ENCODE measurements at regions not wholly inside any gene's neighbourhood (a gene's known extent, or its start where the extent isn't known, plus 50 kb on each side); places are given as distances from the start of the nearest gene placed in this dataset.

DNA sequence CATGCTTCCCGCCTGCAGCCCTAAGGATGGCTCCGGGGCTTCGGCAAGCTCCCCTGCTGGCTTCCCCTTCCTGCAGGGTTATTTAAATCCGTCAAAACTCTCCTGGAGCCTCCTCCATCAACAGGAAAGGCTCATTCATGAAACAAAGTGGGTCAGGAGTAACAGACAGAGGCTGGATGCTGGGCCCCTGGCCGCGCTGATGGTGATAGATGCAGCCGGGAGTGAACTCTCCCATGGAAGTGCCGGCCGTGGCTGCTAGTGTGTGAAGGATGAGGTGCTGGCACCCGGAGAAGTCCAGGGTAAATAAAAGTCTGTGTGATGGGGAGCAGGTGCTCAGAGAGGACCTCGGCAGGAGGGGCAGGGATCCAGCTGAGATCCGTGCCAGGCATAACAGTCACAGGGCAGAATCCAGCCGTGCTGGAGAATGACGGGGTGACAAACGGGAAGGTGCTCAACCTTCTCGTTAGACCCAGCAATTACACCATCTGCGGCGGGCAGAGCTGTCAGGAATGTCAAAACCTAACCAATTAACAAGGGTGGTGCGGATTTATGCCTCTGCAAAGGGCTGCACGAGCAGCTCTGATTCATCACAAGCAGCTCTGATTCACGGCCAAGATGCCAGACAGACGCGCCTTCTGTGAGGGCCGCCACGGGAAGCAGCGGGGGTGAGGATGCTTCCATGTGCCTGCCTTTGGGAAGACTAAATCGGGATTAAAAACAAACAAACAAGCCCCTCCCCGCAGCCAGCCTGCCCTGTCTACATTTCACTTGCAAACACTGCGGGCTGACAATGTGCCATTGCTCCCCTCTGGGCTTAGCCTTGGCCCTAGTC lies 55.6 kb downstream of the SYNE3 start (continued):
- TF ChIP-seq ZBTB20 (tag by site-specific recombination; IDR thresholded peaks at IDR 0.05): peak; percentile 57; the same call in 1 of the 2 replicates
- TF ChIP-seq HOXC10 (CRISPR knock-in tag; IDR thresholded peaks at IDR 0.05): no peak
- TF ChIP-seq KLF1 (tag by site-specific recombination; IDR thresholded peaks at IDR 0.05): peak; percentile 76
- TF ChIP-seq GLI4 (tag by site-specific recombination; IDR thresholded peaks at IDR 0.05): no peak
- no peak for TF ChIP-seq BCL11B (tag by site-specific recombination; IDR thresholded peaks at IDR 0.05; ENCODE audit: low read depth)
- no peak for TF ChIP-seq ZNF76 (tag by site-specific recombination; IDR thresholded peaks at IDR 0.05; ENCODE audit: borderline replicate concordance, low read depth)
- no peak for TF ChIP-seq ZSCAN4 (tag by site-specific recombination; IDR thresholded peaks at IDR 0.05)
- TF ChIP-seq ZNF639 (tag by site-specific recombination; IDR thresholded peaks at IDR 0.05): no peak
- peak; percentile 64; the same call in 1 of the 2 replicates for TF ChIP-seq FEZF1 (tag by site-specific recombination; IDR thresholded peaks at IDR 0.05)
- TF ChIP-seq ZNF394 (tag by site-specific recombination; IDR thresholded peaks at IDR 0.05; ENCODE audit: borderline replicate concordance): no peak
- no peak for TF ChIP-seq ZNF148 (tag by site-specific recombination; IDR thresholded peaks at IDR 0.05; ENCODE audit: borderline replicate concordance)
- TF ChIP-seq ZNF274 (IDR thresholded peaks at IDR 0.05; ENCODE audit: low read length): no peak
- no peak for TF ChIP-seq ZNF274 (tag by site-specific recombination; IDR thresholded peaks at IDR 0.05; ENCODE audit: borderline replicate concordance)
- TF ChIP-seq KLF10 (tag by site-specific recombination; IDR thresholded peaks at IDR 0.05): no peak
- TF ChIP-seq ZBTB8A (tag by site-specific recombination; IDR thresholded peaks at IDR 0.05): no peak
- TF ChIP-seq ZNF521 (tag by site-specific recombination; IDR thresholded peaks at IDR 0.05): no peak
- no peak for TF ChIP-seq ZNF175 (tag by site-specific recombination; IDR thresholded peaks at IDR 0.05)
- TF ChIP-seq ZNF837 (tag by site-specific recombination; IDR thresholded peaks at IDR 0.05): no peak
- TF ChIP-seq ZNF146 (tag by site-specific recombination; IDR thresholded peaks at IDR 0.05): no peak
- TF ChIP-seq GLIS1 (tag by site-specific recombination; IDR thresholded peaks at IDR 0.05): peak; percentile 82
- no peak for TF ChIP-seq ZNF670 (tag by site-specific recombination; IDR thresholded peaks at IDR 0.05; ENCODE audit: low read depth)
- peak; percentile 95 for TF ChIP-seq ZNF223 (tag by site-specific recombination; IDR thresholded peaks at IDR 0.05)
- 0 out of 2 replicates have a peak, but pooled peaks have one; percentile 39 for TF ChIP-seq ZSCAN30 (tag by site-specific recombination; IDR thresholded peaks at IDR 0.05)
- TF ChIP-seq ZNF302 (tag by site-specific recombination; IDR thresholded peaks at IDR 0.05; ENCODE audit: low read depth): no peak
- TF ChIP-seq WT1 (tag by site-specific recombination; IDR thresholded peaks at IDR 0.05): no peak
- TF ChIP-seq ZNF747 (tag by site-specific recombination; IDR thresholded peaks at IDR 0.05): no peak
- 0 out of 2 replicates have a peak, but pooled peaks have one; percentile 18 for TF ChIP-seq YY2 (tag by site-specific recombination; IDR thresholded peaks at IDR 0.05)
- TF ChIP-seq, protein P1, sequence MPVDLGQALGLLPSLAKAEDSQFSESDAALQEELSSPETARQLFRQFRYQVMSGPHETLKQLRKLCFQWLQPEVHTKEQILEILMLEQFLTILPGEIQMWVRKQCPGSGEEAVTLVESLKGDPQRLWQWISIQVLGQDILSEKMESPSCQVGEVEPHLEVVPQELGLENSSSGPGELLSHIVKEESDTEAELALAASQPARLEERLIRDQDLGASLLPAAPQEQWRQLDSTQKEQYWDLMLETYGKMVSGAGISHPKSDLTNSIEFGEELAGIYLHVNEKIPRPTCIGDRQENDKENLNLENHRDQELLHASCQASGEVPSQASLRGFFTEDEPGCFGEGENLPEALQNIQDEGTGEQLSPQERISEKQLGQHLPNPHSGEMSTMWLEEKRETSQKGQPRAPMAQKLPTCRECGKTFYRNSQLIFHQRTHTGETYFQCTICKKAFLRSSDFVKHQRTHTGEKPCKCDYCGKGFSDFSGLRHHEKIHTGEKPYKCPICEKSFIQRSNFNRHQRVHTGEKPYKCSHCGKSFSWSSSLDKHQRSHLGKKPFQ (tag by site-specific recombination; IDR thresholded peaks at IDR 0.05): no peak
- no peak for TF ChIP-seq ZSCAN5A (tag by site-specific recombination; IDR thresholded peaks at IDR 0.05)
- no peak for TF ChIP-seq ZNF266 (tag by site-specific recombination; IDR thresholded peaks at IDR 0.05; ENCODE audit: low read depth)

Data from HEK293 (cell line).